Coronary artery (tissue), 2 donors: ENCODE measurements at regions not wholly inside any gene's neighbourhood (a gene's known extent, or its start where the extent isn't known, plus 50 kb on each side); places are given as distances from the start of the nearest gene placed in this dataset.

Experiments
- DNase-seq: peaks from one replicate; pipeline ENCODE4 v3.0.0-alpha.2; 2017; ENCODE audit warnings: low spot score
- H3K27ac ChIP-seq, 2 donors: fragments of 200-600 bp; sonication (generic); one replicate each; pipeline ENCODE4 v1.5.1; 2016 to 2019
- H3K4me3 ChIP-seq: fragments of 200-600 bp; sonication (generic); 2 replicates; pipeline ENCODE4 v1.5.1; 2016; ENCODE audit warnings: mild to moderate bottlenecking, moderate library complexity
- CTCF ChIP-seq: fragments of 200-600 bp; sonication (generic); IDR thresholded peaks from one replicate; pipeline ENCODE4 v1.5.1; 2019; ENCODE audit warnings: antibody characterized with exemption

GRCh38 chrX:33307911-33308354 lies 96.6 kb upstream of the DMD start:
- no peak for TF ChIP-seq CTCF
- no peak for DNase-seq
- H3K4me3 ChIP-seq = no peak overlapping the region
- H3K27ac ChIP-seq = no peak overlapping the region

GRCh38 chrX:33298622-33299021 lies 87.3 kb upstream of the DMD start:
- Histone ChIP-seq H3K4me3 (no peak overlapping the region), H3K27ac (no peak overlapping the region)
- TF ChIP-seq CTCF = no peak
- no peak for DNase-seq

- TF ChIP-seq CTCF = no peak
- no peak overlapping the region for H3K4me3 ChIP-seq
- no peak for DNase-seq
- H3K27ac ChIP-seq = no peak overlapping the region
Measured at GRCh38 chrX:33285550-33285949, 74.2 kb upstream of the DMD start.

- DNase-seq = no peak
- Histone ChIP-seq H3K27ac (no peak overlapping the region), H3K4me3 (no peak overlapping the region)
- no peak for TF ChIP-seq CTCF
Measured at GRCh38 chrX:33277046-33277445, 65.7 kb upstream of the DMD start.

GRCh38 chrX:33273535-33273934 lies 62.2 kb upstream of the DMD start:
- no peak for TF ChIP-seq CTCF

GRCh38 chrX:33272986-33273385 lies 61.6 kb upstream of the DMD start:
- DNase-seq = no peak
- no peak overlapping the region for H3K4me3 ChIP-seq
- no peak overlapping the region for H3K27ac ChIP-seq
- TF ChIP-seq CTCF = no peak

More at GRCh38 chrX:33273535-33273934, 62.2 kb upstream of the DMD start:
- H3K4me3 ChIP-seq = no peak overlapping the region
- H3K27ac ChIP-seq = no peak overlapping the region
- no peak for DNase-seq
